Panc1 (cell line): ENCODE measurements at regions not wholly inside any gene's neighbourhood (a gene's known extent, or its start where the extent isn't known, plus 50 kb on each side); places are given as distances from the start of the nearest gene placed in this dataset.

ENCODE experiments used
- ATAC-seq: fragments of 200-7000 bp; cut with Tn5 transposase; 2 replicates; pipeline ENCODE4 v1.9.1; 2020; ENCODE audit warnings: mild to moderate bottlenecking, moderate library complexity
- BruUV-seq: library from RNA; stranded (reverse); fragments of 400-500 nt; replicated peaks from 2 replicates; lab custom pipeline; 2021; lab: Mats Ljungman, UMichigan
- CTCF ChIA-PET: fragments of 300-600 bp; sonication (Branson Sonifier 250); formaldehyde crosslinking; loops from one replicate; lab custom pipeline; 2022; ENCODE audit warnings: antibody characterized with exemption; lab: Charles Lee
- POLR2A ChIA-PET: fragments of 300-600 bp; sonication (Branson Sonifier 250); formaldehyde crosslinking; loops from one replicate; lab custom pipeline; 2022; ENCODE audit warnings: antibody characterized with exemption; lab: Charles Lee
- DNase-seq: peaks from one replicate; pipeline ENCODE4 v3.0.0-alpha.2; 2010; ENCODE audit warnings: low read depth, low spot score
- H3K27ac ChIP-seq: 2 replicates; pipeline ENCODE4 v1.5.1; 2011; ENCODE audit warnings: mild to moderate bottlenecking, low read length, inconsistent platforms
- H3K27me3 ChIP-seq: fragments of 200-500 bp; sonication (Bioruptor generic); 2 replicates; pipeline ENCODE4 v1.6.0; 2014; ENCODE audit warnings: low read length, inconsistent platforms; ENCODE audit not compliant: control insufficient read depth, insufficient read depth
- H3K36me3 ChIP-seq: fragments of 200-500 bp; sonication (Bioruptor generic); 2 replicates; pipeline ENCODE4 v1.5.1; 2014; ENCODE audit warnings: inconsistent platforms, mild to moderate bottlenecking, low read length, moderate library complexity; ENCODE audit not compliant: control insufficient read depth, insufficient read depth
- H3K4me1 ChIP-seq: 2 replicates; pipeline ENCODE4 v1.5.1; 2011; ENCODE audit warnings: inconsistent platforms, mild to moderate bottlenecking, low read length, moderate library complexity; ENCODE audit not compliant: control insufficient read depth, insufficient read depth
- H3K4me3 ChIP-seq, 2 experiments: 2 replicates each; pipeline ENCODE4 v1.5.1; 2011 to 2012; ENCODE audit warnings: low read depth in 2 of 2, low read length in 2 of 2, mild to moderate bottlenecking in 2 of 2, inconsistent platforms in 1 of 2, moderate library complexity in 1 of 2
- H3K9me3 ChIP-seq: fragments of 200-500 bp; sonication (Bioruptor generic); 2 replicates; pipeline ENCODE4 v1.5.1; 2014; ENCODE audit warnings: low read depth, mild to moderate bottlenecking, inconsistent platforms, low read length, moderate library complexity; ENCODE audit not compliant: control insufficient read depth, insufficient read depth
- POLR2AphosphoS5 ChIP-seq: IDR thresholded peaks from 2 replicates; pipeline ENCODE4 v1.6.1; 2012; ENCODE audit warnings: mild to moderate bottlenecking, low read depth, low read length, moderate library complexity
- SIN3A ChIP-seq: IDR thresholded peaks from 2 replicates; pipeline ENCODE4 v1.6.1; 2012; ENCODE audit warnings: low read depth, mild to moderate bottlenecking, low read length, moderate library complexity, borderline replicate concordance; ENCODE audit not compliant: insufficient read depth
- TCF7L2 ChIP-seq: IDR thresholded peaks from 2 replicates; pipeline ENCODE4 v1.6.1; 2011; ENCODE audit warnings: mild to moderate bottlenecking, low read depth, low read length, inconsistent platforms
- in situ Hi-C: cut with HindIII; loops from 2 replicates; pipeline ENCODE4 v1.10.0; 2016; ENCODE audit warnings: low sequenced_read_pairs, low pct_unique_long_range_greater_than_20kb
- intact Hi-C: fragments of 100-400 bp; cut with micrococcal nuclease; formaldehyde crosslinking; loops from one replicate; pipeline ENCODE4 v1.10.0; 2022; ENCODE audit not compliant: unreplicated experiment
- TF ChIP-seq, protein P1 (sequence below), 2 experiments: IDR thresholded peaks; 2 replicates each; pipeline ENCODE4 v1.6.1; 2011 to 2012; ENCODE audit warnings: low read depth in 2 of 2, control low read depth in 1 of 2, low read length in 1 of 2, mild to moderate bottlenecking in 1 of 2, moderate library complexity in 1 of 2; ENCODE audit not compliant: insufficient read depth in 1 of 2
- TF ChIP-seq, protein P2 (sequence below): fragments of 450-650 bp; IDR thresholded peaks from 2 replicates; pipeline ENCODE4 v1.5.1; 2017; ENCODE audit warnings: mild to moderate bottlenecking

GRCh38 chr1:187338762-187339412 is 510.1 kb downstream of the PLA2G4A start:
- H3K9me3 ChIP-seq = no peaks in the 10 kb centered on the region
- no peaks in the 10 kb centered on the region for H3K27me3 ChIP-seq
- ChIA-PET POLR2A (no interaction called here), CTCF (no interaction called here)
- BruUV-seq = no TSS peak
- no peak overlapping the region for H3K27ac ChIP-seq
- no peaks in the 10 kb centered on the region for H3K36me3 ChIP-seq
- no peaks in the 10 kb centered on the region; the same call in 1 of the 2 replicates for H3K4me1 ChIP-seq
- in situ Hi-C loops (no loop called here), intact Hi-C loops (no loop called here)
- no peak overlapping the region for H3K4me3 ChIP-seq
- TF ChIP-seq, protein P1, sequence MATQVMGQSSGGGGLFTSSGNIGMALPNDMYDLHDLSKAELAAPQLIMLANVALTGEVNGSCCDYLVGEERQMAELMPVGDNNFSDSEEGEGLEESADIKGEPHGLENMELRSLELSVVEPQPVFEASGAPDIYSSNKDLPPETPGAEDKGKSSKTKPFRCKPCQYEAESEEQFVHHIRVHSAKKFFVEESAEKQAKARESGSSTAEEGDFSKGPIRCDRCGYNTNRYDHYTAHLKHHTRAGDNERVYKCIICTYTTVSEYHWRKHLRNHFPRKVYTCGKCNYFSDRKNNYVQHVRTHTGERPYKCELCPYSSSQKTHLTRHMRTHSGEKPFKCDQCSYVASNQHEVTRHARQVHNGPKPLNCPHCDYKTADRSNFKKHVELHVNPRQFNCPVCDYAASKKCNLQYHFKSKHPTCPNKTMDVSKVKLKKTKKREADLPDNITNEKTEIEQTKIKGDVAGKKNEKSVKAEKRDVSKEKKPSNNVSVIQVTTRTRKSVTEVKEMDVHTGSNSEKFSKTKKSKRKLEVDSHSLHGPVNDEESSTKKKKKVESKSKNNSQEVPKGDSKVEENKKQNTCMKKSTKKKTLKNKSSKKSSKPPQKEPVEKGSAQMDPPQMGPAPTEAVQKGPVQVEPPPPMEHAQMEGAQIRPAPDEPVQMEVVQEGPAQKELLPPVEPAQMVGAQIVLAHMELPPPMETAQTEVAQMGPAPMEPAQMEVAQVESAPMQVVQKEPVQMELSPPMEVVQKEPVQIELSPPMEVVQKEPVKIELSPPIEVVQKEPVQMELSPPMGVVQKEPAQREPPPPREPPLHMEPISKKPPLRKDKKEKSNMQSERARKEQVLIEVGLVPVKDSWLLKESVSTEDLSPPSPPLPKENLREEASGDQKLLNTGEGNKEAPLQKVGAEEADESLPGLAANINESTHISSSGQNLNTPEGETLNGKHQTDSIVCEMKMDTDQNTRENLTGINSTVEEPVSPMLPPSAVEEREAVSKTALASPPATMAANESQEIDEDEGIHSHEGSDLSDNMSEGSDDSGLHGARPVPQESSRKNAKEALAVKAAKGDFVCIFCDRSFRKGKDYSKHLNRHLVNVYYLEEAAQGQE (IDR thresholded peaks at IDR 0.05; ENCODE audit: insufficient read depth in 1 of 2, low read depth in 2 of 2, low read length in 1 of 2) = no peak
- TF ChIP-seq TCF7L2 = no peak
- no peak for TF ChIP-seq POLR2AphosphoS5
- ATAC-seq = no peak
- no peak for DNase-seq

- no peaks in the 10 kb centered on the region for H3K27me3 ChIP-seq
- H3K9me3 ChIP-seq = no peaks in the 10 kb centered on the region
- no peak overlapping the region for H3K4me3 ChIP-seq
- no peak for DNase-seq
- ChIA-PET CTCF (no interaction called here), POLR2A (no interaction called here)
- H3K4me1 ChIP-seq = no peaks in the 10 kb centered on the region; the same call in 1 of the 2 replicates
- in situ Hi-C loops (no loop called here), intact Hi-C loops (no loop called here)
- ATAC-seq = no peak
- H3K27ac ChIP-seq = no peak overlapping the region
- TF ChIP-seq SIN3A (no peak), TCF7L2 (no peak), POLR2AphosphoS5 (no peak)
- TF ChIP-seq, protein P2, sequence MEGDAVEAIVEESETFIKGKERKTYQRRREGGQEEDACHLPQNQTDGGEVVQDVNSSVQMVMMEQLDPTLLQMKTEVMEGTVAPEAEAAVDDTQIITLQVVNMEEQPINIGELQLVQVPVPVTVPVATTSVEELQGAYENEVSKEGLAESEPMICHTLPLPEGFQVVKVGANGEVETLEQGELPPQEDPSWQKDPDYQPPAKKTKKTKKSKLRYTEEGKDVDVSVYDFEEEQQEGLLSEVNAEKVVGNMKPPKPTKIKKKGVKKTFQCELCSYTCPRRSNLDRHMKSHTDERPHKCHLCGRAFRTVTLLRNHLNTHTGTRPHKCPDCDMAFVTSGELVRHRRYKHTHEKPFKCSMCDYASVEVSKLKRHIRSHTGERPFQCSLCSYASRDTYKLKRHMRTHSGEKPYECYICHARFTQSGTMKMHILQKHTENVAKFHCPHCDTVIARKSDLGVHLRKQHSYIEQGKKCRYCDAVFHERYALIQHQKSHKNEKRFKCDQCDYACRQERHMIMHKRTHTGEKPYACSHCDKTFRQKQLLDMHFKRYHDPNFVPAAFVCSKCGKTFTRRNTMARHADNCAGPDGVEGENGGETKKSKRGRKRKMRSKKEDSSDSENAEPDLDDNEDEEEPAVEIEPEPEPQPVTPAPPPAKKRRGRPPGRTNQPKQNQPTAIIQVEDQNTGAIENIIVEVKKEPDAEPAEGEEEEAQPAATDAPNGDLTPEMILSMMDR = no peak
- TF ChIP-seq, protein P1 (IDR thresholded peaks at IDR 0.05; ENCODE audit: insufficient read depth in 1 of 2, low read depth in 2 of 2, low read length in 1 of 2) = no peak
- no TSS peak for BruUV-seq
- no peaks in the 10 kb centered on the region for H3K36me3 ChIP-seq
Observed at GRCh38 chr1:187342495-187342894, 513.7 kb downstream of the PLA2G4A start.
